HCT116 (cell line): ENCODE measurements at regions not wholly inside any gene's neighbourhood (a gene's known extent, or its start where the extent isn't known, plus 50 kb on each side); places are given as distances from the start of the nearest gene placed in this dataset.

Source experiments
- EZH2 ChIP-seq: fragments of 200-600 bp; sonication (generic); IDR thresholded peaks from 2 replicates; pipeline ENCODE4 v1.6.1; 2017; ENCODE audit warnings: antibody characterized with exemption, mixed run types
- EZH2phosphoT487 ChIP-seq: fragments of 200-600 bp; IDR thresholded peaks from 2 replicates; pipeline ENCODE4 v1.6.1; 2018; ENCODE audit warnings: antibody characterized with exemption, borderline replicate concordance
- JUND ChIP-seq: IDR thresholded peaks from 2 replicates; pipeline ENCODE4 v1.6.1; 2012
- POLR2A ChIP-seq: IDR thresholded peaks from 2 replicates; pipeline ENCODE4 v1.7.0; 2011; ENCODE audit warnings: borderline replicate concordance; ENCODE audit not compliant: insufficient read depth, insufficient read length; ENCODE audit errors: extremely low read depth
- SIN3A ChIP-seq: IDR thresholded peaks from 2 replicates; pipeline ENCODE4 v1.6.1; 2012; ENCODE audit warnings: low read depth
- SP1 ChIP-seq: IDR thresholded peaks from 2 replicates; pipeline ENCODE4 v1.6.1; 2012; ENCODE audit warnings: low read depth
- ZNF274 ChIP-seq: fragments of 200-500 bp; sonication (Bioruptor generic); IDR thresholded peaks from 2 replicates; pipeline ENCODE4 v1.6.1; 2014; ENCODE audit warnings: mild to moderate bottlenecking, low read depth, low read length, inconsistent platforms
- TF ChIP-seq, protein P1 (sequence below), 3 experiments: fragments of 200-600 bp in 1 of 3; sonication (generic) in 1 of 3; IDR thresholded peaks in 2 of 3; conservative IDR thresholded peaks in 1 of 3; 2 replicates each; pipeline ENCODE4 v1.5.1; 2012 to 2017; ENCODE audit warnings: low read depth in 2 of 3, low read length in 2 of 3, antibody characterized with exemption in 1 of 3, borderline replicate concordance in 1 of 3, control low read depth in 1 of 3, mild to moderate bottlenecking in 1 of 3, mixed read lengths in 1 of 3, mixed run types in 1 of 3, moderate library complexity in 1 of 3; ENCODE audit not compliant: insufficient read depth in 1 of 3

DNA sequence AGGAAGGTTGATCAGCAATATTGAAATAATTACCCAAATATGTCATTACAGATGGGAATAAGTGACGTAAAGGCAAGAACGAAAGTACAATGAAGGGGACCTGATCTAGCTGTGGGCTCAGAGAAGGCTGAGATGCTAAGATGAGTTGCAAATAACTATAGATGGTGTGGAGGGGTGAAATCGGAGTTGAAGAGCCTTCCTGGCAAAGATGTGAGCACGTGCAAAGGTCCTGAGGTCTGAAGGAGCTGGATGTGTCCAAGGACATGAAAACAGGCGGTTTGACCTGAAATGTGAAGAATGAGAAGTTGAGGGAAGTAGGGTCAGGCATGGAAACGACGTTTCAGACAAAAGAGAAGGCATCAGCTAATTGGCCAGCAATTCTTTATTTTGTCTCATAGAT is 61.6 kb upstream of the SLC45A1 start:
- TF ChIP-seq EZH2 (no peak), POLR2A (no peak), JUND (no peak), ZNF274 (no peak), SP1 (no peak), SIN3A (no peak), EZH2phosphoT487 (no peak)
- TF ChIP-seq, protein P1, sequence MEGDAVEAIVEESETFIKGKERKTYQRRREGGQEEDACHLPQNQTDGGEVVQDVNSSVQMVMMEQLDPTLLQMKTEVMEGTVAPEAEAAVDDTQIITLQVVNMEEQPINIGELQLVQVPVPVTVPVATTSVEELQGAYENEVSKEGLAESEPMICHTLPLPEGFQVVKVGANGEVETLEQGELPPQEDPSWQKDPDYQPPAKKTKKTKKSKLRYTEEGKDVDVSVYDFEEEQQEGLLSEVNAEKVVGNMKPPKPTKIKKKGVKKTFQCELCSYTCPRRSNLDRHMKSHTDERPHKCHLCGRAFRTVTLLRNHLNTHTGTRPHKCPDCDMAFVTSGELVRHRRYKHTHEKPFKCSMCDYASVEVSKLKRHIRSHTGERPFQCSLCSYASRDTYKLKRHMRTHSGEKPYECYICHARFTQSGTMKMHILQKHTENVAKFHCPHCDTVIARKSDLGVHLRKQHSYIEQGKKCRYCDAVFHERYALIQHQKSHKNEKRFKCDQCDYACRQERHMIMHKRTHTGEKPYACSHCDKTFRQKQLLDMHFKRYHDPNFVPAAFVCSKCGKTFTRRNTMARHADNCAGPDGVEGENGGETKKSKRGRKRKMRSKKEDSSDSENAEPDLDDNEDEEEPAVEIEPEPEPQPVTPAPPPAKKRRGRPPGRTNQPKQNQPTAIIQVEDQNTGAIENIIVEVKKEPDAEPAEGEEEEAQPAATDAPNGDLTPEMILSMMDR (IDR thresholded peaks at IDR 0.05 in 2 of 3, conservative IDR thresholded peaks at IDR 0.05 in 1 of 3; ENCODE audit: borderline replicate concordance in 1 of 3, insufficient read depth in 1 of 3, low read depth in 2 of 3, low read length in 2 of 3): no peak
